Spinal cord (tissue), 9 donors: ENCODE measurements at regions not wholly inside any gene's neighbourhood (a gene's known extent, or its start where the extent isn't known, plus 50 kb on each side); places are given as distances from the start of the nearest gene placed in this dataset.
"Not testable (repeated sequence)": the region's sequence is repeated elsewhere in the genome, so short reads cannot be mapped to it uniquely, and the experiment has no call there.

Experiments
- DNase-seq, 6 donors: peaks; one replicate each; pipeline versions ENCODE4 v3.0.0 to v3.0.0-alpha.2; 2013 to 2015; ENCODE audit warnings: low spot score in 6 of 6, low read depth in 4 of 6
- H3K27ac ChIP-seq: one replicate; pipeline ENCODE4 v1.5.1; 2013; ENCODE audit warnings: low read depth, low read length, control low read depth
- H3K27me3 ChIP-seq: one replicate; pipeline ENCODE4 v1.6.1; 2013; ENCODE audit warnings: low read length; ENCODE audit not compliant: control insufficient read depth, insufficient read depth
- H3K36me3 ChIP-seq: one replicate; pipeline ENCODE4 v1.6.1; 2013; ENCODE audit warnings: low read length; ENCODE audit not compliant: control insufficient read depth, insufficient read depth
- H3K4me1 ChIP-seq: one replicate; pipeline ENCODE4 v1.6.1; 2013; ENCODE audit warnings: low read length; ENCODE audit not compliant: control insufficient read depth, insufficient read depth
- H3K4me3 ChIP-seq: one replicate; pipeline ENCODE4 v1.5.1; 2013; ENCODE audit warnings: low read depth, low read length, control low read depth
- H3K9me3 ChIP-seq: one replicate; pipeline ENCODE4 v1.6.1; 2013; ENCODE audit warnings: low read length; ENCODE audit not compliant: control insufficient read depth, insufficient read depth
- WGBS: methylation state at CpG from one replicate; pipeline ENCODE4 v1.1.5; 2013; ENCODE audit warnings: missing lambda C conversion rate; ENCODE audit not compliant: insufficient coverage; 5-methylcytosine and 5-hydroxymethylcytosine counted together
- donor health status: healthy.

GRCh38 chr3:198096015-198096414 lies 136.0 kb downstream of the LMLN start:
- no peak overlapping the region for H3K27ac ChIP-seq
- DNase-seq = no peak
- peaks cover 19% of the 10 kb centered on the region for H3K27me3 ChIP-seq
- H3K36me3 ChIP-seq = no peaks in the 10 kb centered on the region
- H3K9me3 ChIP-seq = no peaks in the 10 kb centered on the region
- H3K4me1 ChIP-seq = no peaks in the 10 kb centered on the region
- H3K4me3 ChIP-seq = no peak overlapping the region

GRCh38 chr3:198097048-198097447 lies 137.0 kb downstream of the LMLN start:
- Histone ChIP-seq H3K9me3 (no peaks in the 10 kb centered on the region), H3K4me1 (no peaks in the 10 kb centered on the region), H3K27me3 (peaks cover 19% of the 10 kb centered on the region), H3K27ac (no peak overlapping the region), H3K36me3 (no peaks in the 10 kb centered on the region), H3K4me3 (no peak overlapping the region)
- WGBS = 50% methylated on average over 1 of the region's 7 CpGs
- no peak for DNase-seq

DNA sequence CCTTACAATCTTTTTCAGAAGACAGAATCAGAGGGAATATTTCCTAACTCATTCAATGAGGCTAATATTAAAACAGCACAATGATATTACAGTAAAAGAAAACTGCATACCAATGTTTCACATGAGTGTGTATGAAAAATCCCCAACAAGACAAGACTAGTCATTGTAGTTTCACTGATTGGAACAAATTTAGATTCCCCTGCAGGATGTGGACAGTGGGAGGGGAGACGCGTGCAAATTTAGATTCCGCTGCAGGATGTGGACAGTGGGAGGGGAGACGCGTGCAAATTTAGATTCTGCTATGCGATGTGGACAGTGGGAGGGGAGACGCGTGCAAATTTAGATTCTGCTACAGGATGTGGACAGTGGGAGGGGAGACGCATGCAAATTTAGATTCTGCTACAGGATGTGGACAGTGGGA lies 138.7 kb downstream of the LMLN start:
- not testable (repeated sequence) for DNase-seq, H3K36me3 ChIP-seq, H3K4me1 ChIP-seq, H3K27ac ChIP-seq, H3K9me3 ChIP-seq, H3K4me3 ChIP-seq
- no CpG with 5 or more reads among the region's 9 CpGs for WGBS
- peaks cover 16% of the 10 kb centered on the region for H3K27me3 ChIP-seq

DNA sequence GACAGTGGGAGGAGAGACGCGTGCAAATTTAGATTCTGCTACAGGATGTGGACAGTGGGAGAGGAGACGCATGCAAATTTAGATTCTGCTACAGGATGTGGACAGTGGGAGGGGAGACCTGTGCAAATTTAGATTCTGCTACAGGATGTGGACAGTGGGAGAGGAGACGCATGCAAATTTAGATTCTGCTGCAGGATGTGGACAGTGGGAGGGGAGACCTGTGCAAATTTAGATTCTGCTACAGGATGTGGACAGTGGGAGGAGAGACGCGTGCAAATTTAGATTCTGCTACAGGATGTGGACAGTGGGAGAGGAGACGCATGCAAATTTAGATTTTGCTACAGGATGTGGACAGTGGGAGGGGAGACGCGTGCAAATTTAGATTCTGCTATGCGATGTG lies 143.1 kb downstream of the LMLN start:
- not testable (repeated sequence) for H3K9me3 ChIP-seq, DNase-seq, H3K4me1 ChIP-seq, H3K27ac ChIP-seq, H3K36me3 ChIP-seq, H3K4me3 ChIP-seq
- WGBS = 100% methylated on average over 1 of the region's 10 CpGs
- peaks cover 11% of the 10 kb centered on the region for H3K27me3 ChIP-seq

DNA sequence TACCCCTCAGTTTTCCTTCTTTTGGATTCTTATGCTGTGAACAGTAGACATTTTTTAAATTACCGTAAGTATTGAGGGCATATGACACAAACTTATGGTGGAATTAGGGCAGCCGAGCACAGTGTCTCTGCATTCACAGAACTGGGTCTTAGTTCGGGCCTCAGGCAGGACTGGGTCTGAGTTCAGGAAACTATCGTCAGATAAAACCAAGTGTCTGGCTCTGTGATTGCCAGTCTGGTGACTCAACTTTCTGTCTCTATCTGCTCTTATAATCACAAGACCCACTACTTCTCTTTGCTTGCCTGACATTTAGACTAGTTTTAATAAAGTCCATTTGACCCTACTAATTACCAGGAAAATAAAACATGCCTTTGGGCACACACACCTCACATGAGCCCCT lies 146.2 kb downstream of the LMLN start:
- Histone ChIP-seq H3K36me3 (no peaks in the 10 kb centered on the region), H3K27ac (no peak overlapping the region), H3K4me3 (no peak overlapping the region), H3K4me1 (no peaks in the 10 kb centered on the region), H3K27me3 (peaks cover 34% of the 10 kb centered on the region), H3K9me3 (no peaks in the 10 kb centered on the region)
- 94% methylated on average over 4 of the region's 4 CpGs for WGBS
- DNase-seq = no peak

DNA sequence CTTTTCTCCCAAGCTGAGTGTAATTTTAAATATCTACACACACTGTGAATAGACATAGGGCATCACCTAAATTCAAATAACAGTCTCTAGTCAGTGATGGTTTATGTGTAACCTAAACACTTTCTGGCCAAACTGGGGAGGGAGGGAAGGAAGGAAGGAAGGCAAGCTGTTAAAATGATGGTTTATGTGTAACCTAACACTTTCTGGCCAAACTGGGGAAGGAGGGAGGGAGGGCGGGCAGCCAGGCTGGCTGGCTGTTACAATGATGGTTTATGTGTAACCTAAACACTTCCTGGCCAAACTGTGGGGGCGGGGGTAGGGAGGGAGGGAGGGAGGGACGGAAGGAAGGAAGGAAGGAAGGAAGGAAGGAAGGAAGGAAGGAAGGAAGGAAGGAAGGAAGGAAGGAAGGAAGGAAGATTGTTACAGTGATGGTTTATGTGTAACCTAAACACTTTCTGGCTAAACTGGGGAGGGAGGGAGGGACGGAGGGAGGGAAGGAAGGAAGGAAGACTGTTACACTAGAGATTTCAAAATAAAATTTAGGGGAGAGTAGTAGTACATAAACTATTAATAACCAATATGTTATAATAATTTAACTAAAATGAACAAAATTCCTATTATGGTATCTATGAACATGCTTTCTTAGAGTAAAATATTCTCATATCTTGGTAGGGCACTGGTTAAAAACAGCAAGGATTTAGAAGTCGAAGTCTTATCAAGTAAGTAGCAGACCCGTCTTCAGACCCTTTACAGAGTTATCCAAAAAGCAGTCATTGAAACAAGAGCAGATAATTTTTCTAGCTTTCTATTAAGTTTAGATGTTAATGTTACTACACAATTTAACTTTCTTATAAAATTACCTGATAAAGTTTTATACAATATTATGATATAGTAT lies 148.1 kb downstream of the LMLN start:
- no peak overlapping the region for H3K4me3 ChIP-seq
- no peaks in the 10 kb centered on the region for H3K36me3 ChIP-seq
- peaks cover 49% of the 10 kb centered on the region for H3K27me3 ChIP-seq
- H3K4me1 ChIP-seq = no peaks in the 10 kb centered on the region
- DNase-seq = no peak
- no peaks in the 10 kb centered on the region for H3K9me3 ChIP-seq
- H3K27ac ChIP-seq = no peak overlapping the region
- 7% methylated on average over 2 of the region's 6 CpGs for WGBS

DNA sequence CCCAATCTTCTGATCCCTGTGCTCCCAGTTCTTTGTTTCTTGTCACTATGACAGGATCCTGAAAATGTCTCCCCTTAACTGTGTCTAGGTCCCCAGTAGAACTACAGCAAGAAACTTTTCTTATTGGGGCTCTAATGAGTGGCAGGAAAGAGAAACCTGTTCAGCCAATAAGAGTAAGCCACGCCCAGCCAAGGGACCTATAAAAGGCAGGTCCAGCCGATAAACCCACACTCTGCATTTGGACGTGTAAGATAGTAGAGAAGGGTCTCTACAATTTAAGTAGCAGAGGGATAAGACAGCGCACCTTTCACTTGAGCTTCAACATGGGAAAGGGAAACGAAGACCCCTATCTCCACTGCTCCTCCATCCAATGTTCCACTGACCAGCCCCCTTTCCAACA lies 149.9 kb downstream of the LMLN start:
- Histone ChIP-seq H3K27ac (no peak overlapping the region), H3K36me3 (no peaks in the 10 kb centered on the region), H3K27me3 (peaks cover 64% of the 10 kb centered on the region), H3K9me3 (no peaks in the 10 kb centered on the region), H3K4me3 (no peak overlapping the region), H3K4me1 (no peaks in the 10 kb centered on the region)
- WGBS = 89% methylated on average over 2 of the region's 5 CpGs
- no peak for DNase-seq

- no peak for DNase-seq
- Histone ChIP-seq H3K36me3 (no peaks in the 10 kb centered on the region), H3K27me3 (peaks cover 62% of the 10 kb centered on the region), H3K27ac (no peak overlapping the region), H3K9me3 (no peaks in the 10 kb centered on the region), H3K4me1 (no peaks in the 10 kb centered on the region), H3K4me3 (no peak overlapping the region)
- 100% methylated on average over 2 of the region's 5 CpGs for WGBS
Observed at GRCh38 chr3:198112031-198112430, 152.0 kb downstream of the LMLN start.

DNA sequence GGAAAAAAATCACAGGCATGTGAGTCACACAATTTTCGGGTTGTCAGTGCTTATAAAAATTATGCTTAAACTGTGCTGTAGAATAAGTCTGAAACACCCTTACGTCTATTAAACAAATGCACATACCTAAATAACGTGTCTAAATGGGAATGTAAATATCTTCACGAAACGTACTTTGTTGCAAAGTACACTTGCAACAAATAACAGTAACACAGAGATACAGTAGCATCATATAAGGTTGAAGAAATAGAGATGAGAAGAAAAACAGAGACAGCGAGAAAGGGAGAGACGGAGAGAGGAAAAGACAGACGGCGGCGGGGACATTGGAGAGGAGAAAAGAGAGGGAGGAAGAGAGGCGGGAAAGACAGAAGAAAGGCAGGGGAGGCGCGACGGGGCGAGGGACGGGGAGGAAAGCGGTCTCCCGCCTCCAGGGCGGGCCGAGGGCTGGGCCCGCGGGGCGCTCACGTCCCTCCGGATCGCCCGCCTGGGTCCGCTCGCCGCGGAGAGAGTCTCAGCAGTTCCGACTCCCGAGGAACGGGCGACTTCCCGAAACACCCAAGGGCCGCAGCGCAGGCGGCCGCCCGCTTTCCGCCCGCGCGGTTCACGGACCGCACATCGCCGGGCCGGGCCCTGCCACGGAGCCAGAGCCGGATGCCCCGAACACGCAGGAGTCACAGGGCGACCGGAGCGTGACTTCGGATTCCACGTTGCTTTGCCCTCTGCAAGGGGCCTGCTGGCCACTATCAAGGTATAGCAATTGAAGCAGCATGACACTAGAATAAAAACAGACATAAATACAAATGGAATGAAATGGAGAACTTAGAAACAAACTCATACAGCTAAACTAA lies 153.4 kb downstream of the LMLN start:
- Histone ChIP-seq H3K36me3 (no peaks in the 10 kb centered on the region), H3K27ac (no peak overlapping the region), H3K9me3 (no peaks in the 10 kb centered on the region), H3K4me1 (no peaks in the 10 kb centered on the region), H3K4me3 (no peak overlapping the region), H3K27me3 (peaks cover 59% of the 10 kb centered on the region)
- WGBS = 2% methylated on average over 53 of the region's 59 CpGs
- peak in 2 of 6 donors; percentile 5 to 54 for DNase-seq
